ENCODE measurements at regions not wholly inside any gene's neighbourhood (a gene's known extent, or its start where the extent isn't known, plus 50 kb on each side); places are given as distances from the start of the nearest gene placed in this dataset.
A peak's percentile ranks its signal among the peaks of the same experiment; 100 is the strongest.
"Not testable (repeated sequence)": the region's sequence is repeated elsewhere in the genome, so short reads cannot be mapped to it uniquely, and the experiment has no call there.

GRCh38 chr6:55955684-55956083, 80.3 kb upstream of the BMP5 start:
- no peak for DNase-seq

- DNase-seq: no peak
These were observed 79.0 kb upstream of the BMP5 start for GRCh38 chr6:55954436-55954835.

- peak; percentile 11 to 38 for DNase-seq
These were observed 77.9 kb upstream of the BMP5 start for GRCh38 chr6:55953335-55953734.

GRCh38 chr6:55950071-55950814, 74.9 kb upstream of the BMP5 start:
- no peak for DNase-seq

GRCh38 chr6:55943329-55943728, 67.9 kb upstream of the BMP5 start:
- no peak for DNase-seq

- DNase-seq: no peak
These were observed 66.3 kb upstream of the BMP5 start for GRCh38 chr6:55941702-55942101.

DNA sequence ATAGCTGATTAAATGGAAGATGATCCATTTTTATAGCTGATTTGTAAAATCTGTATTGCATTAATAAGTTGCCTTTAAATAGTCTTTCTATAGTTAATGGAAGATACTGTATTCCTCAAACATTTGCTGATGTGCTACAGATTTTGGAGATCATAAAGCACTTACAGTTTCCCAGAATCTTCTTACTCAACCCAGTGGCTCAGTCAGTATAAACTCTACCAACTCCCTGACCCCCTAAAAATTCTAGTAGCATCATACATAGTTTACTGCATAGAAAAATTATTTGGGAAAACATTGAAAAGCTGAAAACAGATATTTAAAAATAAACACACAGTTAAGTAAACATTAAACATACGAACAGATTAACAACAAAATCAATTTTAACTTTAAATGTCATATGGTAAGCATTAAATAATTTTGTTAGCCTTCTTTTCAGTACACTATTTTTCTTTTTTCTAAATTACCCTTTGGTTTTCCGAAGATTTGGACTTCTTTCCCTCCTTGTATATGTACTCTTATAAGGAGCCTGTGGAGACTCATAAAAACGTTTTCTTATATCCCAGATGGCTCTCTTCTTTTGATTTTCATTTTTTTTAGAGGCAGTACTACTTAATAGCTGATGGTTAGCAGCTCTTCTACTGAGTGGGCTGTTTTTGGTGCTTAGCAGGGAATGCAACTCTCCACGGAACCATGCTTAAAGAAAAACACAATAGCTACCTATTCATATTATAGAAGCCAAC, 62.7 kb upstream of the BMP5 start:
- no peak for DNase-seq

DNA sequence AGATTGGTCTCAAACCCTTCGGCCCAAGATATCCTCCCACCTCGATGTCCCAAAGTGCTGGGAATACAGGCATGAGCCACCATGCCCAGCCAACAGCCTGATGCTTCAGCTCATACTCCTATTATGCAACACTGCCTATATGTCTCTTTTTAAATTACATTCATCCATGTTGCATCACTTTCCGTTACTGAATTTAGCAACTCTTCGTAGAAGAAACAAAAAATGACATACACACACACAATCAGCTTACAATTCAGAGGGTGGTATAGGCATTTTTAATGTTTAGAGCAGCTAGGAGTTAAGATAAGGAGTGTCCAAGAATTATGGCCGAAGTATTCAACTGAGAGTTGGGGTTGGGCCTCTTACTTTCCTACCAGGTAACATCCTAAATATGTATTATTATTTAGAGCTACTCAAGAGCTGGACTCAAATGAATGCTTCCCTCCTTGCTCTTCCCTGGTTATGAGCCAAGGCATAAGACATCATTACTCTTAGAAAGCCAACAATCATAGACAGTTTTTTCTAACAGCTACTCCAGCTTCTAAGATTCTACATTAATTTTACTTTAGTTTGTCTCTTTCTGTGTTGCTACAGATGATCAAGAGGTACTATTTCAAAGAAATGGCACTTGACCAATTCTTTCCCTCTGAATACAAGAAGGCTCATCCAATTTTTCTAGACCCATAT, 62.0 kb upstream of the BMP5 start:
- DNase-seq: no peak

- no peak for DNase-seq
These were observed 55.7 kb upstream of the BMP5 start for GRCh38 chr6:55931101-55931500.

GRCh38 chr6:55927713-55928112, 52.3 kb upstream of the BMP5 start:
- not testable (repeated sequence) for DNase-seq

DNA sequence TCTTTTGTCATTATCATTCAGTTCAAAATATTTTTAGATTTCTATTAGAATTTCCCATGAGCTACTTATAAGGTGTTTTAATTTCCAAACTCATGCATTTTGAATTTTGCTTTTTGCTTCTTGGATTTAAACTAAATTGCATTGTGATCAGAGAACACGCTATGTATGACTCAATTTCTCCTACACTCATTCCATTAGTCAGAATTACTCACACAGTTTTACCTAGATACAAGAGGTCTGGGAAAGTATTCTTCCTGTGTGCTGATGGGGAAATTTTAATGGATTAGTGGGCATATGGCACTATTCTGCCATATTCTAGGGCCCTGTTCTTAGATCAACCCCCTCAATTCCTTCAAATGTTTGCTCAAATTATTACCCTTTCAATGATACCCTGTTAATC, 49.9 kb upstream of the BMP5 start:
- no peak for DNase-seq

Data from SHP77 (cell line).